Inflammatory macrophage treated with lipopolysaccharide for 1 hour (primary cell): ENCODE measurements at regions not wholly inside any gene's neighbourhood (a gene's known extent, or its start where the extent isn't known, plus 50 kb on each side); places are given as distances from the start of the nearest gene placed in this dataset.
"Not testable (repeated sequence)": the region's sequence is repeated elsewhere in the genome, so short reads cannot be mapped to it uniquely, and the experiment has no call there.

Experiments used
- DNase-seq, 2 donors: peaks; one replicate each; pipeline ENCODE4 v3.0.0-alpha.2; 2020 to 2022

- no peak for DNase-seq
These were observed 106.0 kb downstream of the CDC7 start for GRCh38 chr1:91606546-91607078.

GRCh38 chr1:91607686-91608085 lies 107.0 kb downstream of the CDC7 start:
- DNase-seq = not testable (repeated sequence)

GRCh38 chr1:91608876-91609275 lies 108.2 kb downstream of the CDC7 start:
- no peak for DNase-seq

GRCh38 chr1:91609551-91609950 lies 108.9 kb downstream of the CDC7 start:
- DNase-seq = no peak

- DNase-seq = no peak
These were observed 109.5 kb downstream of the CDC7 start for GRCh38 chr1:91610102-91610501.

GRCh38 chr1:91610789-91611188 lies 110.1 kb downstream of the CDC7 start:
- DNase-seq = no peak

GRCh38 chr1:91611483-91611917 lies 110.8 kb downstream of the CDC7 start:
- DNase-seq = no peak

GRCh38 chr1:91613595-91613994 lies 112.9 kb downstream of the CDC7 start:
- DNase-seq = no peak

GRCh38 chr1:91616712-91617111 lies 116.1 kb downstream of the CDC7 start:
- DNase-seq = no peak

- no peak for DNase-seq
These were observed 116.7 kb downstream of the CDC7 start for GRCh38 chr1:91617285-91617765.

- DNase-seq = no peak
These were observed 119.2 kb downstream of the CDC7 start for GRCh38 chr1:91619881-91620280.

GRCh38 chr1:91621360-91621759 lies 120.7 kb downstream of the CDC7 start:
- no peak for DNase-seq

- no peak for DNase-seq
These were observed 121.3 kb downstream of the CDC7 start for GRCh38 chr1:91621907-91622306.

- DNase-seq = no peak
These were observed 122.0 kb downstream of the CDC7 start for GRCh38 chr1:91622616-91623015.

- no peak for DNase-seq
These were observed 122.4 kb downstream of the CDC7 start for GRCh38 chr1:91623020-91623419.

GRCh38 chr1:91624331-91624730 lies 123.7 kb downstream of the CDC7 start:
- no peak for DNase-seq
